Trophoblast cell (in vitro differentiated cells and primary cell): ENCODE measurements at regions not wholly inside any gene's neighbourhood (a gene's known extent, or its start where the extent isn't known, plus 50 kb on each side); places are given as distances from the start of the nearest gene placed in this dataset.

Experiments
- DNase-seq, 2 donors: peaks; one replicate each; pipeline ENCODE4 v3.0.0-alpha.2; 2016
- H2AFZ ChIP-seq: 2 replicates; pipeline ENCODE4 v1.6.1; 2013; ENCODE audit warnings: low read length, moderate library complexity, mild to moderate bottlenecking; ENCODE audit not compliant: insufficient read depth, poor library complexity
- H2AK5ac ChIP-seq: 2 replicates; pipeline ENCODE4 v1.6.1; 2013; ENCODE audit warnings: mild to moderate bottlenecking, low read length
- H2BK120ac ChIP-seq: 2 replicates; pipeline ENCODE4 v1.6.1; 2013; ENCODE audit warnings: low read length, mild to moderate bottlenecking, moderate library complexity; ENCODE audit not compliant: insufficient read depth, poor library complexity
- H2BK12ac ChIP-seq: 2 replicates; pipeline ENCODE4 v1.6.1; 2013; ENCODE audit warnings: mild to moderate bottlenecking, low read length, moderate library complexity
- H2BK5ac ChIP-seq: 2 replicates; pipeline ENCODE4 v1.6.1; 2013; ENCODE audit warnings: low read length, low read depth, moderate library complexity, mild to moderate bottlenecking; ENCODE audit not compliant: poor library complexity
- H3K14ac ChIP-seq: 2 replicates; pipeline ENCODE4 v1.6.1; 2013; ENCODE audit warnings: mild to moderate bottlenecking, low read length
- H3K18ac ChIP-seq: 2 replicates; pipeline ENCODE4 v1.6.1; 2013; ENCODE audit warnings: mild to moderate bottlenecking, low read length
- H3K23ac ChIP-seq: 2 replicates; pipeline ENCODE4 v1.6.1; 2013; ENCODE audit warnings: low read length
- H3K27ac ChIP-seq: 2 replicates; pipeline ENCODE4 v1.5.1; 2013; ENCODE audit warnings: low read depth, mild to moderate bottlenecking, inconsistent platforms, low read length, moderate library complexity
- H3K27me3 ChIP-seq: 2 replicates; pipeline ENCODE4 v1.6.1; 2013; ENCODE audit warnings: inconsistent platforms, mild to moderate bottlenecking, low read length, moderate library complexity; ENCODE audit not compliant: insufficient read depth
- H3K36me3 ChIP-seq, 2 experiments: 1 replicate in 1 of 2; 2 replicates in 1 of 2; pipeline ENCODE4 v1.6.1; 2013; ENCODE audit warnings: low read length in 2 of 2, mild to moderate bottlenecking in 2 of 2, moderate library complexity in 1 of 2; ENCODE audit not compliant: insufficient read depth in 2 of 2, control insufficient read depth in 1 of 2
- H3K4ac ChIP-seq: 2 replicates; pipeline ENCODE4 v1.6.1; 2013; ENCODE audit warnings: low read depth, mild to moderate bottlenecking, low read length, moderate library complexity
- H3K4me1 ChIP-seq, 2 experiments: 1 replicate in 1 of 2; 2 replicates in 1 of 2; pipeline ENCODE4 v1.6.1; 2013; ENCODE audit warnings: low read length in 2 of 2, mild to moderate bottlenecking in 2 of 2, moderate library complexity in 1 of 2; ENCODE audit not compliant: insufficient read depth in 2 of 2, control insufficient read depth in 1 of 2
- H3K4me2 ChIP-seq: 2 replicates; pipeline ENCODE4 v1.6.1; 2013; ENCODE audit warnings: inconsistent platforms, mild to moderate bottlenecking, low read length, moderate library complexity
- H3K4me3 ChIP-seq: 2 replicates; pipeline ENCODE4 v1.5.1; 2013; ENCODE audit warnings: mild to moderate bottlenecking, low read depth, low read length, inconsistent platforms
- H3K79me1 ChIP-seq: one replicate; pipeline ENCODE4 v1.6.1; 2013; ENCODE audit warnings: low read length
- H3K79me2 ChIP-seq: 2 replicates; pipeline ENCODE4 v1.6.1; 2013; ENCODE audit warnings: low read length, mild to moderate bottlenecking; ENCODE audit not compliant: control insufficient read depth, insufficient read depth, poor library complexity
- H3K9ac ChIP-seq: 2 replicates; pipeline ENCODE4 v1.6.1; 2013; ENCODE audit warnings: mild to moderate bottlenecking, low read length
- H3K9me3 ChIP-seq: 2 replicates; pipeline ENCODE4 v1.6.1; 2013; ENCODE audit warnings: low read depth, mild to moderate bottlenecking, control low read depth, inconsistent platforms, low read length; ENCODE audit not compliant: insufficient read depth
- H4K12ac ChIP-seq: 2 replicates; pipeline ENCODE4 v1.6.1; 2013; ENCODE audit warnings: low read depth, mild to moderate bottlenecking, low read length, moderate library complexity
- H4K8ac ChIP-seq: 2 replicates; pipeline ENCODE4 v1.6.1; 2013; ENCODE audit warnings: low read depth, mild to moderate bottlenecking, low read length, moderate library complexity
- H4K91ac ChIP-seq: one replicate; pipeline ENCODE4 v1.6.1; 2013; ENCODE audit warnings: low read depth, mild to moderate bottlenecking, low read length, moderate library complexity
- WGBS: extraction: QIAGEN DNeasy Blood & Tissue Kit; methylation state at CpG from one replicate; pipeline ENCODE4 v1.1.7; 2013; ENCODE audit warnings: missing lambda C conversion rate; ENCODE audit not compliant: insufficient read length, insufficient coverage; ENCODE audit errors: extremely low coverage; 5-methylcytosine and 5-hydroxymethylcytosine counted together

- Histone ChIP-seq H2BK120ac (no peak overlapping the region), H2BK5ac (no peak overlapping the region), H3K79me1 (no peaks in the 10 kb centered on the region), H3K9ac (no peak overlapping the region), H3K4ac (no peak overlapping the region), H3K9me3 (no peaks in the 10 kb centered on the region), H3K4me1 (no peaks in the 10 kb centered on the region), H2AK5ac (no peak overlapping the region), H4K91ac (no peak overlapping the region), H3K4me3 (no peak overlapping the region), H3K27me3 (no peaks in the 10 kb centered on the region), H3K4me2 (no peak overlapping the region), H3K36me3 (no peaks in the 10 kb centered on the region), H3K23ac (no peak overlapping the region), H2AFZ (no peak overlapping the region), H4K12ac (no peak overlapping the region), H3K18ac (no peak overlapping the region), H3K14ac (no peak overlapping the region), H4K8ac (no peak overlapping the region), H3K79me2 (no peaks in the 10 kb centered on the region), H2BK12ac (no peak overlapping the region), H3K27ac (no peak overlapping the region)
- DNase-seq = no peak
- no CpG with 5 or more reads among the region's 3 CpGs for WGBS
Measured at GRCh38 chr13:108084840-108085239, 130.5 kb downstream of the LIG4 start.

- H3K4me2 ChIP-seq = no peak overlapping the region
- H3K4ac ChIP-seq = no peak overlapping the region
- H4K8ac ChIP-seq = no peak overlapping the region
- no peak overlapping the region for H2AK5ac ChIP-seq
- H3K4me1 ChIP-seq = no peaks in the 10 kb centered on the region
- no peaks in the 10 kb centered on the region for H3K79me2 ChIP-seq
- WGBS = no CpG with 5 or more reads among the region's 2 CpGs
- no peak overlapping the region for H2BK12ac ChIP-seq
- H3K36me3 ChIP-seq = no peaks in the 10 kb centered on the region
- DNase-seq = no peak
- no peak overlapping the region for H3K4me3 ChIP-seq
- no peak overlapping the region for H3K18ac ChIP-seq
- H3K9ac ChIP-seq = no peak overlapping the region
- no peaks in the 10 kb centered on the region for H3K79me1 ChIP-seq
- H3K23ac ChIP-seq = no peak overlapping the region
- H2AFZ ChIP-seq = no peak overlapping the region
- H2BK120ac ChIP-seq = no peak overlapping the region
- H3K14ac ChIP-seq = no peak overlapping the region
- H3K27me3 ChIP-seq = no peaks in the 10 kb centered on the region
- no peak overlapping the region for H3K27ac ChIP-seq
- H4K12ac ChIP-seq = no peak overlapping the region
- H4K91ac ChIP-seq = no peak overlapping the region
- no peaks in the 10 kb centered on the region for H3K9me3 ChIP-seq
- no peak overlapping the region for H2BK5ac ChIP-seq
Measured at GRCh38 chr13:108083056-108083455, 132.3 kb downstream of the LIG4 start.

- WGBS = no CpG with 5 or more reads among the region's 4 CpGs
Measured at GRCh38 chr13:108082481-108082880, 132.9 kb downstream of the LIG4 start.

GRCh38 chr13:108077284-108077683 is 138.1 kb downstream of the LIG4 start:
- no peak overlapping the region for H3K4me2 ChIP-seq
- H3K79me2 ChIP-seq = no peaks in the 10 kb centered on the region
- no peak overlapping the region for H2AK5ac ChIP-seq
- H2BK12ac ChIP-seq = no peak overlapping the region
- H4K8ac ChIP-seq = no peak overlapping the region
- H2BK5ac ChIP-seq = no peak overlapping the region
- no peak overlapping the region for H3K4ac ChIP-seq
- no peaks in the 10 kb centered on the region for H3K4me1 ChIP-seq
- H4K91ac ChIP-seq = no peak overlapping the region
- no peak overlapping the region for H2AFZ ChIP-seq
- no peak overlapping the region for H3K4me3 ChIP-seq
- no CpG with 5 or more reads among the region's 1 CpG for WGBS
- no peak overlapping the region for H3K27ac ChIP-seq
- no peak overlapping the region for H3K23ac ChIP-seq
- no peak overlapping the region for H3K18ac ChIP-seq
- no peak overlapping the region for H3K9ac ChIP-seq
- no peak for DNase-seq
- no peaks in the 10 kb centered on the region for H3K27me3 ChIP-seq
- no peak overlapping the region for H3K14ac ChIP-seq
- no peak overlapping the region for H4K12ac ChIP-seq
- peaks cover 0 to 1% of the 10 kb centered on the region in 2 experiments for H3K36me3 ChIP-seq
- peaks cover 3% of the 10 kb centered on the region for H3K9me3 ChIP-seq
- H3K79me1 ChIP-seq = no peaks in the 10 kb centered on the region
- no peak overlapping the region for H2BK120ac ChIP-seq

More at GRCh38 chr13:108082481-108082880, 132.9 kb downstream of the LIG4 start:
- no peak overlapping the region for H3K27ac ChIP-seq
- H3K9ac ChIP-seq = no peak overlapping the region
- no peak overlapping the region for H4K91ac ChIP-seq
- H3K27me3 ChIP-seq = no peaks in the 10 kb centered on the region
- no peak overlapping the region for H2BK120ac ChIP-seq
- no peak overlapping the region for H4K12ac ChIP-seq
- no peaks in the 10 kb centered on the region for H3K9me3 ChIP-seq
- H3K79me1 ChIP-seq = no peaks in the 10 kb centered on the region
- H2AK5ac ChIP-seq = no peak overlapping the region
- H2AFZ ChIP-seq = no peak overlapping the region
- no peak overlapping the region for H3K4me2 ChIP-seq
- no peak overlapping the region for H3K4ac ChIP-seq
- no peaks in the 10 kb centered on the region for H3K36me3 ChIP-seq
- H2BK12ac ChIP-seq = no peak overlapping the region
- no peak overlapping the region for H3K14ac ChIP-seq
- H4K8ac ChIP-seq = no peak overlapping the region
- no peak overlapping the region for H3K23ac ChIP-seq
- DNase-seq = no peak
- no peaks in the 10 kb centered on the region for H3K4me1 ChIP-seq
- no peak overlapping the region for H3K18ac ChIP-seq
- H2BK5ac ChIP-seq = no peak overlapping the region
- H3K79me2 ChIP-seq = no peaks in the 10 kb centered on the region
- H3K4me3 ChIP-seq = no peak overlapping the region
